ENCODE measurements at regions not wholly inside any gene's neighbourhood (a gene's known extent, or its start where the extent isn't known, plus 50 kb on each side); places are given as distances from the start of the nearest gene placed in this dataset.

DNA sequence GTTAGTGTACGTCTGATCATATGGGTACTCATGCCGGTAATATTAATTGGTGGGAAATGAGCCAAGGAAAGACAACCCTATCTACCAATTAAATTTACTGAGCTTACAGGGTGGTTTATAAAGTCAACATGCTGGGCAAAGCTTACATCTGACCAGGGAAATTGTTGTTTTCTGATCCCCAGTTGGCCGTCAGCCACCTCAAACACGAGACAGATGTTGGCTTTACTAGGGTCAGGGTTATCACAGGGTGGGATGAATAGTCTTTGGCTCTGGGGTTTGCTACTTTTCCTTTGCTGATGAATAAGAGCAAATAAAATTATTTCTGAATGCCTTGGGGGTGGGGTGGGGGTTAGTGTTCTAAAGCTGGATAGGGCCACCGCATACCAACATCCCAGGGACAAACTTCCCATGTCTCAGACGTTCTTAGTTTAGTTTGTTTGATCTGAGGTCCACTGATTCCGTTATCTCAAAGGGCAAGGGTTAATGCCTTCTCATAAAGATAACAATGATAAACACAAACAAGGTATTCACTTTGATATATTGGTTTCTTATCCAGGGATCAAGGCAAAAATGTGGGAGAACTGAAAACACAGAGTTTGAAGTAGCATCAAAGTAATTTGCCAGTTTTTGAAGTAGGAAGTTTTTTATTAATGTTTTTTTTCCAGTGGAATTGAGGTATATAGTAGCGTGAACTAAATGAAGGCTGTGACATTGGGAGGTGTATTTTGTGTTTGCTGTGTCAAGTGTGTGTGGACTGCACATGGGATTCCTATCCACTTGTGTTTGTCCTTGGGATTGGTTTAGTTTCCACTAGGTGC lies 109.1 kb upstream of the RPS23 start:
- DNase-seq (ENCODE audit: insufficient read length, low spot score) (no peak), FAIRE-seq (no peak)

DNA sequence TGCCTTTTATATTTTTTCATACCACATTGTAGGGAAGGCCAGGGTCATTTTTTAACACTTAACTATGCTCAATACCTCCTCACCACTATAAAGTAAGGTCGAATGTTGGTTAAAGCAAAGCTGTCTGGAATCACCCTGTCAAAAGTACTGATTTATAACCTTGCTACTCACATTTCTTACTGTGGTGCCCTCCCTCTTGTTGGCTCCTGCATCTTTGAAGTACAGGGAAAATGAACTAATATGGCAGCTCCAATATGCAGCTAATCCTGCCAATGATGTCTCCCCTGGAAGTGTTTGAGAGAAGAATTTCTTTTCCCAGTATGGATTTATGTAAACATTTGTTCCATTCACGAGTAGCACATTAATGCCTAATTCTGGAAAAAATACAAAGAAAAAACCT lies 108.4 kb upstream of the RPS23 start:
- FAIRE-seq (no peak), DNase-seq (ENCODE audit: insufficient read length, low spot score) (no peak)

DNA sequence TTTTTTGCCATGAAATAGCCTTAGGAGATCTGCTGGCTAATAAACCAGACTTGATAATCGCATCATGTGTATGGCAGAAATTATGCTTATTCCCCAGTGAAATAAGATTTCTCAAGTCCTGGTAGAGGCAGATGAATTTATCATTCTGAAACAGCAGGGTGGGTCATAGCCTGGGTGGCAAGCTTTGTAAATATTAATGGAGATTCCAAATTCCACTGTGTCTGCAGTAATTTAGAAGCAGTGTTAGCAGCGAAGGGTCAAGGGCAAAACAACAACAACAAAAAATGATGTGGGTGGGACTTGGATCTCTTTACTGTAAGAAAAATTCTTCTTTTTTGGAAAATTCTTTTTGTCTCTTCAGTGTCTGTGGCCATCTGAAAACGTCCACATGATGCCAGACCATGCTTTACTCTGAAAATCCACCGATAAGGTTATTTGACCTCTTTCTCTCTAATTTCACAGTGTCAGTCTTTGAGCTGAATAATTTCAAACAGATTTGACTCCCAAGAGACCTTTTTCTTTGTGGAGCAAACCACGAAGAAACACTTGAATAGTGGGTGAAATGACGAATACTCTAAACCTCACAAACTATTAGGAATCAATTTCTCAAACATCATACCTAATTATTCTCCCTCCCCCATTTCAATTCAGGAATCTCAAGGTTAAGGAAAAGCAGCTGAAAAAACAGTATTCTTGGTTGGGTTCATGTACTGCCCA lies 106.0 kb upstream of the RPS23 start:
- FAIRE-seq: no peak
- DNase-seq (ENCODE audit: insufficient read length, low spot score): no peak

DNA sequence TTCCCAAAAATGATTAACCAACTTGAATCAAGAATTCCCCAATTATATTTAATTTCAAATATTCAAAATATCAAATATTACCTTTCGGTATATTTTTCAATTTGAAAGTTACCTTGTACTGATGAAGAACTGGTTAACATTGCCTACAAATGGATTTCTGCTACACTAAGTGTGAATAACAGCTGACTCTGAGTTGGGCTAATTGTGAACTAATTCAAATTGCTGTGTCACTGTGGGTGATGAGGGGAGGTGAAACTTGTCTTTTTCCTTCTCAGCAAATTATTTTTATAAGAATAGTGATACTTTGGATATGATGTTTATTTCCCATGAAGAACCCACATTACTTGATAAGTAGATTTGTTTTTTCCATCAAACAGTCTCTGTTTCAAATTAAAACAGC lies 103.4 kb upstream of the RPS23 start:
- no peak for DNase-seq (ENCODE audit: insufficient read length, low spot score)
- FAIRE-seq: no peak

DNA sequence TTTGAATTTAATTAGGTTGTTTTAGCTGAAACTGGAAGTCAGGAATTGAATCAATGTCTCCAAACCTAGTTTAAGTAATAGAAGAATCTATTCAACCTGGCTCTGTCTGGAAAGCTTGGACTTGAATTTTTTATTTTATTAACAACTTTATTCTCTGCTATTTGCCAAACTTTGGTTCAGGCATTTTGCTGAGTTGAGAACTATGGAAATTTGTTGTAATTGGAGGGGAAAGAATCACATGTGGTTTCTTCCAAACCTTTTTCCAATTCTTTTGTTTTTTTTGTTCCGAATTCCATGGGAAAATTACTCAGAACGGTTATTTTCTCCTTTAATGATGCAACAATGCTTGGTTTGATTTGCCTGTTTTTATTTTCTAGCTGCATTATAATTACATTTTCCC lies 98.2 kb upstream of the RPS23 start:
- DNase-seq (ENCODE audit: insufficient read length, low spot score) (no peak), FAIRE-seq (no peak)

DNA sequence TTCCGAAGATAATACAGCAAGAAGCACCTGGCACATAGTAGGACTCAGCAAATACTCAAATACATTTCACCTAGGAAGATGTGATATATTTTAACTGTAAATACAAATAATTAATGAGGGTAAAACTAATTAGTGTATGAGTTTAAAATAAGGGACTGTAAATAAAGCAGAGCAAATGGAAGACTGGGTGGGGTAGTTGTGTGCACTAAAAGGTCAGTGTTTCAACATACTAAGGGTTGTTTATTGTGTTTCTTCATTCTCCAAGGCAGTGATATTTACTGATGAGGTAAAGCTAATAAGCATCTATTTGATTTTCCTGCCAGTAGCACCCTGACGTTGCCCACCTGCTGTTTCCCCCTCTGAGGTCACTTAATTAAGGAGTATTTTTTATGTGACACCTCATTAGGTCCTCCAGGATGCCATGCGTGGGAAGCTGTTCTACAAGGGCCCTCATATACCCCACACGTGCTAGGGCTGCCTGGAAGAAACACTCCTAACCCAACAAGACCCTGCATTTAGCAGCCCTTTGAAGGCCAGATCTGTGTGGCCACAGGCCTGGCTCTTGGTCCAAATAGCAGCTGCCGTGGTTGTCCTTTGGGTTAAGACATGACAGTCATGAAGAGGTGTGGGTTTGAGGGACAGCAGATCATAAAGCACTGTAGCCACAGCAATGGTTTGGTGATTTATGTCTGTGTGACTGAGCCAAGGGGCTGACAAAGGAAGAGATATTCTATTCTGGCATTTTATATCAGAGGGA lies 97.5 kb upstream of the RPS23 start:
- FAIRE-seq: no peak

DNA sequence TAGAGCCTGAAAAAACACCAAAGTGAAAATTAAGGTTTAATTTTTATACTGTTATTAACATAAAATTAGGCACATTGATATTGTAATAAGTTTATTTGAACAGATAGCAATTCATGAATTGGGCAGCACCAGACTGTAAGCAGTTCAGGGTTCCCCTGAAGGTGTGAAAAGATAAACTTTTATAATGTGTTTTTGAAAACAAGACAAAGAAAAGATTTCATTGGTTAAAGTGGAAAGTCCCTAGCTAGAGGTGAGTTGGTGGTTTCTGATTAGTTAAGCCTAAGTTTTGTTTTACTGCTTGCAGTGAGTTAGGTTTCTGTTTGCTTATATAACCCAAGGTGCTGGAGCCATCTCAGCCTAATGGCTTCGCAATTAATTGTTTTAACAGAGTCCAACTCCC lies 96.5 kb upstream of the RPS23 start:
- FAIRE-seq: no peak
- no peak for DNase-seq (ENCODE audit: insufficient read length, low spot score)

More for the DNA sequence above, 97.5 kb upstream of the RPS23 start:
- no peak for DNase-seq (ENCODE audit: insufficient read length, low spot score)

DNA sequence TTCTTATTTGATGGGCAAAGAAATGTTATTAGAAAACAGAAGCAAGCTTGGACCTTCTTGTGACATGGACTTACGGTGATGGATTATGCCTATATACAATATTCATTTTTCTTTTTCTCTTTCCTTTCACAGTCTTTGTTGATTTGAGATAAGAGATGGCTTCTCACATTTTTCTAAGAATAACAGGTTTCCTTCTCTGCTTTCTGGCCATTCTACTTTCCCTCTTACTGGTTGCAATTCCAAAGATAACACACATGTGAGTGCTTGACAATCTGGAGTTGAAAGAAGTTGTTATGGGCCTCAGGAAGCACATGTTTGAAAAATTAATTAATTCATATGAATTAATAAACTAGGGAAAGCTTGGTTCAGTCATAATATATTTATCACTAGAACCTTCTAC lies 89.8 kb upstream of the RPS23 start:
- no peak for FAIRE-seq
- no peak for DNase-seq (ENCODE audit: insufficient read length, low spot score)

DNA sequence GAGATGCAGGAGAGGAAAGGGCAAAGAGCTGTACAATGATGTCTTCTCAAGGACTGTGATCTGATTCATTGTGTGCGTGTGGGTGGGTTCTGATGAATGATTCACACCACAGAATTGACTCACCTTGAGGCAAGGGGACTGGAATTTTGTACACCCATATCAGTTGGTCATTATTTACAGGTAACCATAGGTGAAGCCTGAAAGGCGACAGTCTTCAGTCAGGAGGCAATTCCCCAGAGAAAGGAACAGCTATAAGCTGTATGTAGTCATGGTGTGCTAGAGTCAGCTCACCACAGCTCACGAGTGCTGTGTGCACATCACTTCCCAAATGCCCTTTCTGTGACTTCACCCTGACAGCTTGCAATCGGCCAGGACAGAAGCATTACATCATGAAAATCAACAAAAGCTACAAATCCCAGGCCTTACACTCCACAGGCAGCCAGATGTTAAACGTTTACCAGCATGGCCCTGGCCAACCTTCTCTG lies 87.6 kb upstream of the RPS23 start:
- peak; percentile 28 for FAIRE-seq

DNA sequence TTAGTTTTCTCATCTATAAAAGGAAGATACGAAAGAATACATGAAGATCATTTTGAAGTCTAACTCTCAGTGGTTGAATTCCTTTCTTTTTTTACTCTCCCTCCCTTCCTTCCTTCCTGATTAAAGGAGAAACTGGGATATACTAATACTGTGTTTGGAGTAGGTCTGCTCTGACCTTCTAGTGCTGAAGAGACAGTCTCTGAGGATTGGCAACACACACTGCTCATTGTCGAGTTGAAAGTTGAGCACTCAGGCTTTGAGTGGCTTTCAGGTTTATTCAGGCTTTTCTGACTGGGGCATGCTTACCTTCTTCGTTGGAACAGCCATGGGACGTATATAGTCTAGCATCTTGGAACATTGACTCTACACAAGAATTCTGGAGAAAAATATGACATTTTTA lies 86.9 kb upstream of the RPS23 start:
- FAIRE-seq: no peak
- no peak for DNase-seq (ENCODE audit: insufficient read length, low spot score)

More for the DNA sequence above, 87.6 kb upstream of the RPS23 start:
- DNase-seq (ENCODE audit: insufficient read length, low spot score): no peak

DNA sequence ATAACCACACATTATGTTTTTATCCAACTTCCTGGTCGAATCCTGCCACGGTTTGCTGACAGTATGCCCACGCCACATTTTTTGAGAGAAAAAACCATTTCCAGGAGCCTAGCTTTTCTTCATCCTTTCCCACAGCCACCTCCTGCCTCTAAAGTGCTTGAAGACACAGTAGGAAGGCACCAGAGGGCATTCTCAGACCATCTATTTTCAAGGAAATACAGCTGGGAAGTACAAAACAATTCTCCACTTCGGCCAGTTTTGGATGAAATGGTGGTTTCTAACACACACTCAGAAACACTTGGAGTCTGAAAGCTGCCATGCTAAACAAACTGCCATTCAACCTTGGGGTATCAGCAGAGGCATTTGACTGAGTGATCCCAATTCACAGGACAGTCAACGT lies 86.3 kb upstream of the RPS23 start:
- DNase-seq (ENCODE audit: insufficient read length, low spot score) (peak; percentile 34), FAIRE-seq (no peak)

DNA sequence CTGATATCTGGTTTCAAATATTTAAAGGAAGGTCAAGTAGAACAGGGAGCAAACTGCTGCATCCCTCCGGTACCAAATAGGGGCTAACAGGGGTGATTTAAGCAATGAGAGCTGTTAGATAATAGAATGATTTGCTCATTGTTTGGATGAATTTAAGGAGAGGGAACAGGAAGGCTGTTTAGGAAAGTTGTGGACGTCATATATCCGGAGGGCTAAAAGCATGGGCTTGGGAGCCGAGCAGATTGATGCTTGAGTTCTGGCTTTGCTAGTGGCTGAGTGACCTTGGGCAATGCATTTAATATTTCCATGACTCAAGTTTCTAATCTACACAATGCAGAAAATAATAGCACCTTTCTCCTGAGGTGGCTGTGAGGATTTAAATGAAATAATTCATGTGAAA lies 85.4 kb upstream of the RPS23 start:
- FAIRE-seq (no peak), DNase-seq (ENCODE audit: insufficient read length, low spot score) (no peak)

DNA sequence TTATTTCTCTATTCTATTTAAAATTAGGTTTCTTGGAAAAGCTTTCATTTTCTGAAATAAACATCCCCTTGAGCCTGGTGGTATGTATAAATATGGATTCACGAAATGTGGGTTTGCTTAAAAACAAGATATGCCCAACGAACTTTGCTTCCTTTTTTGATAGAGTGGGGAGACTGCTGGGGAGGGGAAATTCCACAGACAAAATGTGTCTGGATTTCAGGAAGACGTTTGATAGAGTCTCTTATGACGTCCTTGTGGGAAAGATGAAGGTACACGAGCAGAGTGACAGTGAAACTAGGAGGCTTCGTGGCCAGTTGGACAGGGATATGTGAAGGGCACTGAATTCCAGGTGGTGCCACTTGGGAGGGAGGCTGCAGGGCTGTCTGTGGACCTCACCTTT lies 84.5 kb upstream of the RPS23 start:
- FAIRE-seq (no peak), DNase-seq (ENCODE audit: insufficient read length, low spot score) (no peak)

DNA sequence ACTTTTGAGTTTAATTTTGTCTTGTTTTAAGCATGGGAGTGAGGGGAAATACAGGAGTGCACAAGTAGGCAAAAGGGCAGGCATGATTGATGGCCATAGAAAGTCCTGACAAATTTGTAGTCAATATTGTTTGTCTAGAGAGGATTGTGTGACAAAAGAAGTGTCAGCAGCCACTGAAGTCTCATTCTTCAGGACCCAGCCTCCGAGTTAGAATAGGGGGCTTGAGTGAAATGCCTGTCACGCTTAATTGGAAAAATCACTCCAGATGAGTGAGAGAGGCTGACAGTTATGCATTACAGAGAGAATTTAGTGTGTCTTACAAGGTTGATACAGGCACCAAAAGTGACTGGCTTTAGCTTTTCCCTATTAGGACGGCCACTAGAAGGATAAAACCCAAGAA lies 81.9 kb upstream of the RPS23 start:
- DNase-seq (ENCODE audit: insufficient read length, low spot score): no peak
- FAIRE-seq: no peak

DNA sequence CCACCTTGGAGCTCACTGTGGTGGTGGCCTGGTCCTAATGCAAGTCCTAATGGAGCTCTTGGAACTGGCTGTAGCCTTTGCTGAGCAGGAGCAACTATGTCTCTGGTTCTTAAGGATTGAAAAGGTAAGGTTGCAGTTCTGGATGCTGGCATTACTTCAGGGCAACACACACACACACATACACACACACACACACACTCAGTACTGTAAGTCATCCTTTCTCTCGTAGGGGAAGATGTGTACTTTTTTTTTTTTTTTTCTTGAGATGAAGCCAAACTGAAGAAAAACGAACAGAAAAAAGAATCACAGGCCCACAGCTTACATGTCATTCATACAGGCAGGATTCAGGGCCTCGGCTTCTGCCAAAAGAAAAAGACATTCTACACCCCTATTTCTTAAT lies 81.1 kb upstream of the RPS23 start:
- DNase-seq (ENCODE audit: insufficient read length, low spot score) (no peak), FAIRE-seq (no peak)

DNA sequence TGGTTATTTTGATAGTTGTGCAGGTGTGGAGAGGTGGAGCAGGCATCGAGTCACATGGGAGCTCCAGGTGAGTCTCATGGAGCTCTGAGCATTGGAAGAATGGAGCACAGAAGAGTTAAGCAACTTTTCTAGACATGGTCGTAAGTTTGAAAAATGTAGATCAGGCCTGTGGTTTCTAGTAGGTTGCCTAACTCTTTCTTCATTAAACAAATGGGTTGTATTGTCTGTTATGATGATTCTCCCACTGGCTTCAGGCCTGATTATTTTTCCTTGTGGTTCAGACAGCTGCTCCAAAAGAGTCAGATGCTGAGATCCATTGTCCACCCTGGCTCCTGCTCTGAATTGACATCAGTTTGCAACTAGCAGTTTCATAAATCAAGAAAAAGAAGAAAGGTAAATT lies 80.3 kb upstream of the RPS23 start:
- FAIRE-seq (no peak), DNase-seq (ENCODE audit: insufficient read length, low spot score) (no peak)

DNA sequence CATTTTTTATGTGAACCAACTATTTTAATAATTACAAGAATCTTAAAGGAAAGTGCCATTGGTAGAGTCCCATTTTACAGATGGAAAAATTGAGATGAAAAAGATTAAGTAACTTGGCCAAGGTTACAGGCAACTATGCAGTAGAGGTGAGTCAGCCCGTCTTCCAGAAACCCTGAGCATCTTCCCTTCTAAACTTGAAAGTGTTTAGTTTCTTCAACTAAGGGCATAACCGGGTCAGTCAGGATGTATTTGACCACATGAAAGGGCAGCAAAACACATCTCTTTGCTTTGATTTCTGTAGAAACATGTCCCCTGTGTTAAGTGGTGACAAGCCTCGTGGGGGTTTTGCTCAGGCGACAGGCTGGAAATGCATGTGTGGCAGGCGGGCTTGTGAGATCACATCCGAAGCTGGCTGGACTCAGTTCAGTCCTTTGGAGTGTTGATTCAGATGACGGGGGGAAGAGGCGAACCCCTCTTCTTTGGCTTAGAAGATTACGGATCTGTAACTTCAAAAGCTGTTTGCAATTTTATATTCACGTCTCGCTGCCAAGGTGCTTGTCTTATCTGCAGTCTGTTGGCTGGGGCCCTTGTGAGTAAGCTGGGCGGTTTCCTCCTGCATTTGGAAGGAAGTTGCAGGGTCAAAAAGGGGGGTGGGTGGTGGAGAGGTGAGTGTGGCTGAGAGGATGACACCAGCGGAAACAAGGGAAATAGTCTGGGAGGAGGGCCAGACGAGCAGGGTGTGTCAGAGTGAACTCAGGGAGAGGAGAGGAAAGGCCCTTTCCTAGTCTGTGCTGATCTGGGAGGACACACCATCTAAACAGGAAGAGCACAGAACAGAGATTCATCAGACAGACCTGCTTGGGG lies 78.9 kb upstream of the RPS23 start:
- FAIRE-seq (peak; percentile 55), DNase-seq (ENCODE audit: insufficient read length, low spot score) (peak; percentile 57)

DNA sequence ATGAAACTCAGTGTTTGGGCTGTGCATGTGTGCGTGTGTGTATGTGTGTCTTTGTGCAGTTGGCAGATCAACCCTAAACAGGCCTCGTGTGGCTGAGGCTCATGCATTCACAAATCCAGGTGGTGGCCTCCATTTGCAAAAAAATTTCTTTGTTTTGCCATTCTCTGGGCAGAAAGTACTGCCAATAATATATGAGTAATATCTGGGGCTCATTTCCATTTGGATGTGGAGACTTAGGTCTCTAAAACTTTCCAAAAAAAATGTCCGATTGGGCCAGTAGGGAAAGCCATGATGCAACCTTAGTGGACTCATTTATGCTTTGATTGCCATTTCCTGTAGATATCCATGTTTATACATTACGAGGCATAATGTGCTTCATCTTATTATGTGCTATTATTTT lies 77.9 kb upstream of the RPS23 start:
- DNase-seq (ENCODE audit: insufficient read length, low spot score): no peak

DNA sequence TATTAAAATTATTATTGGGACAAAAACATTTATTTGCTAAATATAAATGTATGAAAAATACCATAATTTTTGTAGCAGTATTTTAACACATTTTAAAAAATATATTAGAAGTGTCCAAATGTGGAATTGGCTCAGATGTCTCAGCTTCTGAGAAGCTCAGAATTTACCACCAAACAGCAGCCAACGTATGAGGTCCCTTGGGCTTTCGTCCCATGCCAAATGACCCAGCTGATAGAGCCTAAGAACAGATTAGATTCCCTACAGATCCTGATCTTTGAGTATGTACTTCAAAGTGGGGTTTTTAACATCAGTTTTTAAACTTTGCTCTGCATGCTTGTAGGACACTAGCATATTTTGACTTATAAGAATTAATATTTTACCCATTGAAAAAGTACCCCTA lies 77.3 kb upstream of the RPS23 start:
- FAIRE-seq: no peak
- DNase-seq (ENCODE audit: insufficient read length, low spot score): no peak

More for the DNA sequence above, 77.9 kb upstream of the RPS23 start:
- FAIRE-seq: no peak

DNA sequence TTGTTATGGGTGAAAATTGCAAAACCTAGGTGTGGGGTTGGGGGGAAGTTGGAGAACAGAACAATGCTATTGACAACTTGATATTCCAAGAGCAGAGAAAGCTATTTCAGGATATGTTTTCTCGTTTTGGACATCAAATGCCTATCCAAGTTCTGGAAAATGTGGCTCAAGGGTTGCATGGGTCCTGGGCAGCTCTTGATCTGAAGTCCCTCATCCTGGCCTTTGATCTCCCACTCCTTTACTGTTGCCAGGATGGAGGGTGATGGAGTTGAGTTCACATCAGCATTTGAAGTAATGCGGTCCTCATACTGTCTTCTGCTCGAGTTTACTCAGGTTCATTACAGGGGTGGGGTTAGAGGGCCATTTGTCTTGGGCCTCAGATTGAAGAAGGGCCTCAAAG lies 76.9 kb upstream of the RPS23 start:
- DNase-seq (ENCODE audit: insufficient read length, low spot score): no peak
- FAIRE-seq: no peak

All from HTR-8/SVneo (cell line).